ENCODE measurements at regions not wholly inside any gene's neighbourhood (a gene's known extent, or its start where the extent isn't known, plus 50 kb on each side); places are given as distances from the start of the nearest gene placed in this dataset.

DNA sequence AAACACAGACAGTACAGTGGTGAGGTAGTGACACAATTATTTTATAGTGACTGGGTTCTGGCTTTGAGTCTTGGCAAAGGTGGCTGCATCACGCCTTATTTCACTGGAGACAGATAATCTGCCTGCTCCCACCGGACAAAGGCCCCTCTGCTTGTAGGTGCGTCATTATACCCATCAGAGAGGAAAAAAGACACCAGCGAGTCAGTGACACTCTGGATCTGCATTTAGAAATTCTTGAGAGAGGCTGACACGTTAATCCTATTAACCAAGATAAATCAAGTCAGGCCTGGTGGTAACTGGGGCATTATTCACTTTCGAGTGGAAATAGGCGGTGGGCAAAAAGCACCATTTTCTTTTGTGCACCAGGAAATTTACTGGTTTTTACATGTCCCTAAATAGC, 76.2 kb downstream of the NR2F2 start:
- TF ChIP-seq, protein P1, sequence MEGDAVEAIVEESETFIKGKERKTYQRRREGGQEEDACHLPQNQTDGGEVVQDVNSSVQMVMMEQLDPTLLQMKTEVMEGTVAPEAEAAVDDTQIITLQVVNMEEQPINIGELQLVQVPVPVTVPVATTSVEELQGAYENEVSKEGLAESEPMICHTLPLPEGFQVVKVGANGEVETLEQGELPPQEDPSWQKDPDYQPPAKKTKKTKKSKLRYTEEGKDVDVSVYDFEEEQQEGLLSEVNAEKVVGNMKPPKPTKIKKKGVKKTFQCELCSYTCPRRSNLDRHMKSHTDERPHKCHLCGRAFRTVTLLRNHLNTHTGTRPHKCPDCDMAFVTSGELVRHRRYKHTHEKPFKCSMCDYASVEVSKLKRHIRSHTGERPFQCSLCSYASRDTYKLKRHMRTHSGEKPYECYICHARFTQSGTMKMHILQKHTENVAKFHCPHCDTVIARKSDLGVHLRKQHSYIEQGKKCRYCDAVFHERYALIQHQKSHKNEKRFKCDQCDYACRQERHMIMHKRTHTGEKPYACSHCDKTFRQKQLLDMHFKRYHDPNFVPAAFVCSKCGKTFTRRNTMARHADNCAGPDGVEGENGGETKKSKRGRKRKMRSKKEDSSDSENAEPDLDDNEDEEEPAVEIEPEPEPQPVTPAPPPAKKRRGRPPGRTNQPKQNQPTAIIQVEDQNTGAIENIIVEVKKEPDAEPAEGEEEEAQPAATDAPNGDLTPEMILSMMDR (IDR thresholded peaks at IDR 0.05): no peak
- no peak for TF ChIP-seq POLR2A (IDR thresholded peaks at IDR 0.05)

Data from ovary (tissue), 3 donors.